Parathyroid adenoma (tissue), 2 donors: ENCODE measurements at regions not wholly inside any gene's neighbourhood (a gene's known extent, or its start where the extent isn't known, plus 50 kb on each side); places are given as distances from the start of the nearest gene placed in this dataset.

Source experiments
- H2AFZ ChIP-seq: fragments of 300-600 bp; sonication (generic); one replicate; pipeline ENCODE4 v1.7.0; 2017; ENCODE audit warnings: antibody characterized with exemption, mild to moderate bottlenecking
- H3K27ac ChIP-seq: fragments of 300-600 bp; sonication (generic); one replicate; pipeline ENCODE4 v1.7.0; 2017
- H3K27me3 ChIP-seq: fragments of 300-600 bp; sonication (generic); one replicate; pipeline ENCODE4 v1.7.0; 2017; ENCODE audit warnings: low read length; ENCODE audit not compliant: control insufficient read depth, insufficient read depth
- H3K36me3 ChIP-seq: fragments of 300-600 bp; sonication (generic); one replicate; pipeline ENCODE4 v1.7.0; 2017; ENCODE audit warnings: low read length; ENCODE audit not compliant: control insufficient read depth, insufficient read depth
- H3K4me1 ChIP-seq: fragments of 300-600 bp; sonication (generic); one replicate; pipeline ENCODE4 v1.7.0; 2017; ENCODE audit warnings: control low read depth
- H3K4me2 ChIP-seq: fragments of 300-600 bp; sonication (generic); one replicate; pipeline ENCODE4 v1.7.0; 2017; ENCODE audit warnings: low read length
- H3K4me3 ChIP-seq: fragments of 300-600 bp; sonication (generic); one replicate; pipeline ENCODE4 v1.7.0; 2017; ENCODE audit warnings: low read depth, low read length
- H3K79me2 ChIP-seq: fragments of 300-600 bp; sonication (generic); one replicate; pipeline ENCODE4 v1.7.0; 2017; ENCODE audit warnings: control low read depth
- H3K9ac ChIP-seq: fragments of 300-600 bp; sonication (generic); one replicate; pipeline ENCODE4 v1.7.0; 2017; ENCODE audit warnings: mild to moderate bottlenecking
- H3K9me3 ChIP-seq: fragments of 300-600 bp; sonication (generic); one replicate; pipeline ENCODE4 v1.7.0; 2017; ENCODE audit warnings: low read length; ENCODE audit not compliant: control insufficient read depth
- CTCF ChIP-seq: fragments of 300-600 bp; sonication (generic); IDR thresholded peaks from one replicate; pipeline ENCODE4 v1.7.0; 2017; ENCODE audit warnings: antibody characterized with exemption, mild to moderate bottlenecking
- donor health status: primary hyperparathyroidism.

GRCh38 chr1:38217316-38217715 lies 170.7 kb upstream of the POU3F1 start:
- no peak overlapping the region for H2AFZ ChIP-seq
- no peak overlapping the region for H3K27ac ChIP-seq
- no peaks in the 10 kb centered on the region for H3K4me1 ChIP-seq
- H3K4me3 ChIP-seq = no peak overlapping the region
- H3K4me2 ChIP-seq = no peak overlapping the region
- H3K27me3 ChIP-seq = no peaks in the 10 kb centered on the region
- H3K9me3 ChIP-seq = no peaks in the 10 kb centered on the region
- no peaks in the 10 kb centered on the region for H3K79me2 ChIP-seq
- H3K36me3 ChIP-seq = no peaks in the 10 kb centered on the region
- H3K9ac ChIP-seq = no peak overlapping the region
- TF ChIP-seq CTCF = no peak

- Histone ChIP-seq H2AFZ (no peak overlapping the region), H3K4me2 (no peak overlapping the region), H3K36me3 (no peaks in the 10 kb centered on the region), H3K4me3 (no peak overlapping the region), H3K27me3 (no peaks in the 10 kb centered on the region), H3K4me1 (no peaks in the 10 kb centered on the region), H3K9me3 (no peaks in the 10 kb centered on the region), H3K79me2 (no peaks in the 10 kb centered on the region), H3K9ac (no peak overlapping the region), H3K27ac (no peak overlapping the region)
- TF ChIP-seq CTCF = no peak
Measured at GRCh38 chr1:38213646-38214434, 167.2 kb upstream of the POU3F1 start.

- TF ChIP-seq CTCF = no peak
- Histone ChIP-seq H3K4me2 (no peak overlapping the region), H3K9ac (no peak overlapping the region), H3K9me3 (no peaks in the 10 kb centered on the region), H2AFZ (no peak overlapping the region), H3K4me1 (no peaks in the 10 kb centered on the region), H3K27ac (no peak overlapping the region), H3K4me3 (no peak overlapping the region), H3K79me2 (no peaks in the 10 kb centered on the region), H3K36me3 (no peaks in the 10 kb centered on the region), H3K27me3 (no peaks in the 10 kb centered on the region)
Measured at GRCh38 chr1:38210895-38211177, 164.2 kb upstream of the POU3F1 start.

GRCh38 chr1:38210021-38210894 lies 163.7 kb upstream of the POU3F1 start:
- Histone ChIP-seq H3K27me3 (no peaks in the 10 kb centered on the region), H3K27ac (no peak overlapping the region), H3K4me3 (no peak overlapping the region), H3K36me3 (no peaks in the 10 kb centered on the region), H3K4me1 (no peaks in the 10 kb centered on the region), H3K4me2 (no peak overlapping the region), H3K79me2 (no peaks in the 10 kb centered on the region), H3K9me3 (no peaks in the 10 kb centered on the region), H2AFZ (no peak overlapping the region), H3K9ac (no peak overlapping the region)
- TF ChIP-seq CTCF = no peak
